GM12873 (cell line): ENCODE measurements at regions not wholly inside any gene's neighbourhood (a gene's known extent, or its start where the extent isn't known, plus 50 kb on each side); places are given as distances from the start of the nearest gene placed in this dataset.

Experiments
- TF ChIP-seq, protein P1 (sequence below): IDR thresholded peaks from 2 replicates; pipeline ENCODE4 v1.5.1; 2012; ENCODE audit warnings: low read depth, mild to moderate bottlenecking, moderate library complexity, low read length, control low read depth; ENCODE audit not compliant: insufficient read depth; ENCODE audit errors: missing control alignments

DNA sequence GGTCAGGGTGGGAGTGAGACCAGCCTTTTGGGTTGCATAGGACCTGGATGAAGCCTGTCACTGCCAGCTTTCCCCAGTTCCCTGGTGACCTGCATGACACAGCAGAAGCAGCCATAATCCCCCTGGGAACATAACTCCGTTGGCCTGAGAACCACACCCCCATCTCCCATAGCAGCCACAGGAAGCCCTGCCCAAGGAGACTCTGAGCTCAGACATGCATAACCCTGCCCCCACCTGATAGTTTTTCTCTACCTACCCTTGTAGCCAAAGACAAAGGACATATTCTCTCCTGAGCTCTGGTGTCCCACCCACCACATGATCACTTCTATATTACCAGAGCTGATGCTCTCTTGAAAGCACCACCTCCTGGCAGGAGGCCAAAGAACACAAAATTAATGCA, 413.5 kb upstream of the HTR2A start:
- TF ChIP-seq, protein P1, sequence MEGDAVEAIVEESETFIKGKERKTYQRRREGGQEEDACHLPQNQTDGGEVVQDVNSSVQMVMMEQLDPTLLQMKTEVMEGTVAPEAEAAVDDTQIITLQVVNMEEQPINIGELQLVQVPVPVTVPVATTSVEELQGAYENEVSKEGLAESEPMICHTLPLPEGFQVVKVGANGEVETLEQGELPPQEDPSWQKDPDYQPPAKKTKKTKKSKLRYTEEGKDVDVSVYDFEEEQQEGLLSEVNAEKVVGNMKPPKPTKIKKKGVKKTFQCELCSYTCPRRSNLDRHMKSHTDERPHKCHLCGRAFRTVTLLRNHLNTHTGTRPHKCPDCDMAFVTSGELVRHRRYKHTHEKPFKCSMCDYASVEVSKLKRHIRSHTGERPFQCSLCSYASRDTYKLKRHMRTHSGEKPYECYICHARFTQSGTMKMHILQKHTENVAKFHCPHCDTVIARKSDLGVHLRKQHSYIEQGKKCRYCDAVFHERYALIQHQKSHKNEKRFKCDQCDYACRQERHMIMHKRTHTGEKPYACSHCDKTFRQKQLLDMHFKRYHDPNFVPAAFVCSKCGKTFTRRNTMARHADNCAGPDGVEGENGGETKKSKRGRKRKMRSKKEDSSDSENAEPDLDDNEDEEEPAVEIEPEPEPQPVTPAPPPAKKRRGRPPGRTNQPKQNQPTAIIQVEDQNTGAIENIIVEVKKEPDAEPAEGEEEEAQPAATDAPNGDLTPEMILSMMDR, result no peak

DNA sequence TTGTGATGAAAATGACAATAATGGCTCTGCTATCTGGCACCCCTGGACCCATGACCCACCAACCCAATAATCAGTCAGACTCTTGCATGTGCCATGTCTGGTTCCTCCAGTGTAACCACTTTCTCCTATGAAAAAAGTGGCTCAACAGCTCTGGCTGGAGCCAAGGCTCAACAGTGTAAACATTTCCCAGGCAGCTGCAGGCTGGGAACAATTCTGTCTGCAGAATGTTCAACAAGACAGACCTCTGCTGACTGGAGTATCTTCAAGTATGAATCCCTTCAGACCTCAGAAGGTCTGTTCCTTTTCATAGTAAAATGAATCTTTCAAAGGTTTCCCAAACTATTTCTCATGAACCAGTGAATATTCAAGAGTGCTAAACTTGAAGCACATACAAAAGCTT, 410.1 kb upstream of the HTR2A start:
- TF ChIP-seq, protein P1, result no peak

DNA sequence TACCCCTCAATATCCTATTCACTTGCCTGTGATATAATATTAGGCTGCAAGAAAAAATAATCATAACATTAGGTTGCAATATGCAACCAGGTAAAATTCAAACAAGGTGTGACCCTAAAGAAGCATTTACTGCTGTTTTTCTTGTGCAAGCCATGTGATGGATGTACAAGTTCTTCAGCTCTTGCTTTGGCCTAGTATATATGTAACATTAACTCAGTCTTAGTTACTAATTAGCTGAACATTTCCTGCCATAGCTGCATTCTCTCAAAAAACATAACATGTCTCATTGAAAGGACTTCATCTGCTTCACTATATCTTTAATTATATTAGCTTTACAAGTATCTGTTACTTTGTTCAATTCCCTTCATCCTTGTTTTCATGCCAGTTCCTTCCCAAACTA, 406.8 kb upstream of the HTR2A start:
- TF ChIP-seq, protein P1, result no peak

DNA sequence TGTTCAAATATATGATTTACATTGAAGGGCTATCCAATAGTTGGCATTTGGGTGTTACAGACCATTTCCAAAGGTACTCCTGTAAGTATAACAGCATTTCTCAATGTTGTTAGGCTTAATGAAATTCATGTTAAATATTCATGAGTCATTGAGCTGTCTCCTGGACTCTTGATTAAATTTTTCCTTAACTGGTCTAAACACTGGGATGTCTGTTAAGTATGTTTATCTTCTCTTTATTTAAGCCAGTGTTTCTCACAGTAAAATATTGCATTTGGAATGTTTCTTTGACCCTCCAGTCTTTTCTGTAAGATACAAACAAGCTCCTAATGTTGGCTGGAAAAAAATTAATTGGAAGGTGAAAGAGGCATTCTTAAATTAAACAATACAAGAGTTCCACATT, 402.5 kb upstream of the HTR2A start:
- TF ChIP-seq, protein P1, result no peak

DNA sequence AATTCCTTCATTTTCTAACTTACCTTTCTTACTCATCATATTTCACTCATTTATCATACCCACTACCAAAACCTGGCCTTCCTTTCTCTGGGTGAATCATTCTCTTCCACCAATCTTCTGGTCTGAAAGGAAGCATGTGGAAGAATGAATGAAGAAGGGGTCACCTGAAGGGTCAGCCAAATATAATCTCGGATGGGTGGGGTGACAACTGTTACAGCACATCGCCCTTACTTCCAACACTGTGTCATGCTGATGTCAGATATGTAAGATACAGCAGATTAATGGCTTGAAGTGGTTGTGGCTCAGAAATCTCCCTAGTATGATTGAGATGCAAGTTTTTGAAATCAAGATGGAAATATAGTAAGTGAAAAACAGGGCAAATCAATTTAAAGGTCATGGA, 401.7 kb upstream of the HTR2A start:
- TF ChIP-seq, protein P1, result no peak

DNA sequence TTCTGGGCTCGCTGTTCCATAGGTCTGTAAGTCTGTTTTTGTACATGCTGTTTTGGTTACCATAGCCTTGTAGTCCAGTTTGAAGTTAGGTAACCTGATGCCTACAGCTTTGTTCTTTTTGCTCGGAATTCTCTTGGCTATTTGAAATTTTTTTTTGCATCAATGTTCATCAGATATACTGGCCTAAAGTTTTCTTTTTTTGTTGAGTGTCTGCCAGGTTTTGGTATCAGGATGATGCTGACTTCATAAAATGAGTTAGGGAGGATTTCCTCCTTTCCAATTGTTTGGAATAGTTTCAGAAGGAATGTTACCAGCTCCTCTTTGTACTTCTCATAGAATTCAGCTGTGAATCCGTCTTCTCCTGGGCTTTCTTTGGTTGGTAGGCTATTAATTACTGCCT, 397.8 kb upstream of the HTR2A start:
- TF ChIP-seq, protein P1, result no peak

DNA sequence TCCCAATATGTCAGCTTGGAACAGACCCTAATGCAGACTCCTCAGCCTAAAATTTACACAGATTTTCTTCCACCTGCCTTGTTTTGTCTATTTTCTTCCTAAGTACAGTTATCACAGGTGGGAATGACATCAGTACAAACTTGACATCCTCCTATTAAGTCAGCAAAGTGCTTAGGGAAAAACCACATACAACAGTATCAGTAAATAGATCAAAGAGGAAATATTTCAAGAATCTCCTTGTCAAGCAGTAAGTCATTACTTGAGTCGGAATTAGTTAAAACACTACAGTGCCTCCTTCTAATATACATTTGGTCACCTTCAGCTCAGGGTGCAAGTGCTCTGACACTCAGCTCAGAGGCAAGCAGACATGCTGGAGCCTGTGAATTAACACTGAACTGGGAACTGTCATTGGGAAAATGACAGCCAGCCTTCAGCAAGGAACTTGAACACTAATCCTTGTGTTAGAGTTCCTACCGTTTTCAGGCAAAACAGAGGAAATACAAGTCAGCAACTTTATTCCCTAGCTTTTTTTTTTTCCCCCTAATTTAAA, 394.3 kb upstream of the HTR2A start:
- TF ChIP-seq, protein P1, result no peak

DNA sequence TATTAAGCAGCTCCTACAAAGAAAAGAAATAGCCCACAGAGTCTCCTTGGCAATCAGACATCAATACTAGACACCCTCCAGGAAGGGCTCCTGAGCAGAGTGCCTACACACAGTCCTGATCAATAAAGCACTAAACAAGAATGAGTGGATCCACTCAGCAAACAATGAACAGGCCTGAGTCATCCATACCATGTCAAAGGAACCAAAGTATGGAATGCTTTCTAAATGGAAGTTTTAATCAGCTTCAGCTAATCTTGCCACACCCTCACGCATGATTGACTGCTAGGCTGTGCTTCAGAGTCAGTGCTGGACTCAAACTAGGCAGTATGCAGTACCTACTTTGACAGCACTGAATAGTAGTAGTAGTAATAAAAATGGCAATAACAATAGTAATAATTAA, 392.7 kb upstream of the HTR2A start:
- TF ChIP-seq, protein P1, result no peak
